HG03520 (cell line): ENCODE measurements at regions not wholly inside any gene's neighbourhood (a gene's known extent, or its start where the extent isn't known, plus 50 kb on each side); places are given as distances from the start of the nearest gene placed in this dataset.
"Not testable (repeated sequence)": the region's sequence is repeated elsewhere in the genome, so short reads cannot be mapped to it uniquely, and the experiment has no call there.

Source experiments
- ATAC-seq: cut with Tn5 transposase; IDR thresholded peaks from one replicate; pipeline ENCODE4 v1.9.1; 2021; ENCODE audit warnings: mild to moderate bottlenecking, moderate library complexity; ENCODE audit not compliant: unreplicated experiment

DNA sequence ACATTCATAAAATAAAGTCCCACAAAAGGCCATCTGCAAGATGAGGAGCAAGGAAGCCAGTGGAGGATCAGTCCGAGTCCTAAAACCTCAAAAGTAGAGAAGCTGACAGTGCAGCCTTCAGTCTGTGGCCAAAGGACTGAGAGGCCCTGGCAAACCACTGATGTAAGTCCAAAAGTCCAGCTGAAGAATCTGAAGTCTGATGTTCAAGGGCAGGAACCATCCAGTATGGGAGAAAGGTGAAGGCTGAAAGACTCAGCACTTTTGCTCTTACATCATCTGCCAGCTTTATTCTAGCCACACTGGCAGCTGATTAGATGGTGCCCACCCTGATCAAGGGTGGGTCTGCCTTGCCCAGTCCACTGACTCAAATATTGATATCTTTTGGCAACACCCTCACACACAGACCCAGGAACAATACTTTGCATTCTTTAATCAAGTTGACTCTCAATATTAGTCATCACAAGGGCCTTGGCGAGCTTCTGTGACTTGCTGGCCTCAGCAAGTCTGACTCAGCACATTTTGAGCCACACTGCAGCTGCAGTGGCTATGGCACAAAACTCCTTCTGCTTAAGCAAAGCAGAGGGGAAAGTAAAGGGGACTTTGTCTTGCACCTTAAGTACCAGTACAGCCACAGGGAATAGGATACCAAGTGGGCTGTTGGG is 1370.3 kb upstream of the CITED2 start:
- ATAC-seq = peak; percentile 76

DNA sequence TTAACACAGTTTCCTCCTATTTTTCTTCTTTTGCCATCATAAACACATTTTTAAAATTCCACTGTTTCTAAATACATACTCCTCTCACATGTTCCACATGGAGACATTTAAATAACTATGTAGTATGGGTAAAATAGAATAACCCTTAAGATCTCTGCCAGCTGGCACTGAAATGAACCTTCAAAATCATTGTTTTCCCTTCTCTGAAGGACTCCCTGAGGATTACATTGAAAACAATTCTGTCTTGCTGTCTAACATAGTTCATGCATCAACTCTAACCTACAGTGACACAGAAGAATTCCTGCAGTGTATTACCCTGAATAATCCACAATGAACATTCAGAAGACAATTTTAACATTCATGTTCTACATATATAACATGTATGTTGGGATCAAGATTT is 1361.8 kb upstream of the CITED2 start:
- no peak for ATAC-seq

GRCh38 chr6:140732991-140733390 is 1358.5 kb upstream of the CITED2 start:
- ATAC-seq = no peak

GRCh38 chr6:140732155-140732554 is 1357.7 kb upstream of the CITED2 start:
- no peak for ATAC-seq

DNA sequence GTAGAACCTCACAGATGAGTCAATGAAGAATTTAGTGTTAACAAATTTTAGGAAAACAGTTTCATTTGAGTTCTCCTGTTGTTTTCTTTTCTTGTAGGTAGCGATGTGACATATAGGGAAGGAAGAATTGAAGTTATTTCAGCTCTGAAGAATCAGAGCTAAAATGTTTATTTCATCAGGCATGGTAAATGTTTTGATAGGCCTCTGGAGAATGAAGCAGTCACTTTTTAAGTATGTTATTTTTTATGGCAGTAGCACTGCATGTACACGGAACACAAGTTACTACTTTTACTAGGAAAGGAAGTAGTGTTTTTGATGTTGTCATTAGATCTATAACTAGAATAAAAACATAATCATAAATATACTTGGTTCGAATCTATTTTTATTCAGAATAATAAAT is 1357.3 kb upstream of the CITED2 start:
- ATAC-seq = no peak

GRCh38 chr6:140729521-140729920 is 1355.1 kb upstream of the CITED2 start:
- ATAC-seq = no peak

- no peak for ATAC-seq
These were observed 1343.6 kb upstream of the CITED2 start for GRCh38 chr6:140718021-140718420.

DNA sequence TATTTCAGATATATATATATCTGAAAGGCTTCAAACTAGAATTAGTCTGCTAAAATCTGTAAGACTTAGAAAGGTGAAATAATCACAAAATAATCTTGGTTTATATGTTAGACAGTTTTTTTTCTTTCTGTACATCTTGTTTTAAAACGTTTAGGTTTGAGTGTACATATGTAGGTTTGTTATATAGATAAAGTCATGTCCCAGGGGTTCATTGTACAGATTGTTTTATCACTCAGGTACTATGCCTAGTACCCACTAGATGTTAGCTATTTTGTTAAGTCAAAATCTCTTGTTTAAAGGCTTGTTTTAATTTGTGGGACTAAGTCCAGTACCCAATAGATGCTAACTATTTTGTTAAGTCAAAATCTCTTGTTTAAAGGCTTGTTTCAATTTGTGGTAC is 1339.0 kb upstream of the CITED2 start:
- ATAC-seq = no peak

DNA sequence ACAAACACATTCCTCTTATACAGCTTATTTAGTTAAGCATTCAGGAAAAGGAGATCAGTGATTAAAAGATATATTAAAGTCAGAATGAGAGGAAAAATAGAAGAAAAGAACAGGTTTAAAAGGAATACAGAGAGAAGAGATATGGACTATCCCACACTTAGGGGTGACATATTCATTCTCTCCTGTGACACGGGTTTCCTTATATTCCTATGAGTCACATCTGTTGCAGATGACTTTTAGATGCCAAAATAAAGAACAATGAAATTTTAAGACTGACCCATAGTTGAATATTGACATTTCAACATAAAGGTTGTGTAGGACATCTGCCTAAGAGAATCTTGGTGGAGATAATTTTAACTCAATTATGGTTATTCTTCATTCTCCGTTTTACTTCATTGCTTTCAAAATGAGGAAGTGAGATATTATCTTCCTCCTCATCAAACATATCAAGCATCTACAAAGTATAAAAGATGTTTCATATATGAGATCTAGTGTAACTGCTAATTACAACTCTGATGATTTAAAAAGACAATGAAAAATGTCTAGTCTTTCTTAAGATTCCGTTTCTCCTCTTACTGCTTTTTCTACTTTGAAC is 1336.7 kb upstream of the CITED2 start:
- ATAC-seq = peak; percentile 77

GRCh38 chr6:140708441-140708840 is 1334.0 kb upstream of the CITED2 start:
- no peak for ATAC-seq

DNA sequence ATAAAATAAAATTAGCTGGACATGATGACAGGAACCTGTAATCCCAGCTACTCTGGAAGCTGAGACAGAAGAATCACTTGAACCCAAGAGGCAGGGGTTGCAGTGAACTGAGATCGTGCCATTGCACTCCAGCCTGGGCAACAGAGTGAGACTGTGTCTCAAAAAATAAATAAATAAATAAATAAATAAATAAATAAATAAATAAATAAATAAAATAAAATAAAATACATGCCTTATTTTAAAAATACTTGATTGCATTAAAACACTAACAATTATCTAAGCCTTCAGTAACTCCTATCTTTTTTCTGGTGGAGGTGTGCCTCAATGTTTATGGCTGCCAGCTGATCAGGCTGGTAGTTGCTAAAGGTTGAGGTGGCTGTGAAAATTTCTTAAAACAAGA is 1329.6 kb upstream of the CITED2 start:
- ATAC-seq = not testable (repeated sequence)

GRCh38 chr6:140697585-140697984 is 1323.1 kb upstream of the CITED2 start:
- ATAC-seq = no peak

- no peak for ATAC-seq
These were observed 1310.5 kb upstream of the CITED2 start for GRCh38 chr6:140684776-140685550.

GRCh38 chr6:140677781-140678528 is 1303.5 kb upstream of the CITED2 start:
- no peak for ATAC-seq

DNA sequence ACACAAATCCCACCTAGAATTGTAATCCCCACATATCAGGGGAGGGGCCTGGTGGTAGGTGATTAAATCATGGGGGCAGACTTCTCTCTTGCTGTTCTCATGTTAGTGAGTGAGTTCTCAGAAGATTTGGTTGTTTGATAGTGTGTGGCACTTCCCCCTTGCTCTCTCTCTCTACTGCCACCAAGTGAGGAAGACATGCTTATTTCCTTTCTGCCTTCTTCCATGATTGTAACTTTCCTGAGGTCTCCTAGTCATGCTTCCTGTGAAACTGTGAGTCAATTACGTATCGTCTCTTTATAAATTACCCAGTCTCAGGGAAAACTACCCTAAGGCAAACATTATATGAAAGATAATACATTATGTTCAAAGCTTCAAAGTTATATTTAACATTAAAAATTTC is 1297.5 kb upstream of the CITED2 start:
- no peak for ATAC-seq

DNA sequence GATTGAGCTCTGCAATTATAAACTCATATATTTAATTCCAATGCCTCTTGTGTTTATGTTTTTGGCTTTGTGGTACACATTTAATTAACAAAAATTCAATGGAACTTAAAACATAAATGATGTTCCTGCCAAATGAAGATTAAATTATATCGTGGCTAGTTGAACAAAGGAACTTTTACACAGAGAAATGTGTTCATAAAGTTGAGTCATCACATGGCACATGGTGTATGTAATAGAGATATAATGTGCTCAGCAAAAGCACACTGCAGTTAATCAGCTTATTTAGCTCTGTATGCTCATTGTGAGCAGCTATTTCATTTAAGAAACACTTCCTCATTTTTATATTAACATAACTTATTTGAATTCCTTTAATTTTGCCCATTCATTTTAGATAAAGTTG is 1295.6 kb upstream of the CITED2 start:
- ATAC-seq = no peak

DNA sequence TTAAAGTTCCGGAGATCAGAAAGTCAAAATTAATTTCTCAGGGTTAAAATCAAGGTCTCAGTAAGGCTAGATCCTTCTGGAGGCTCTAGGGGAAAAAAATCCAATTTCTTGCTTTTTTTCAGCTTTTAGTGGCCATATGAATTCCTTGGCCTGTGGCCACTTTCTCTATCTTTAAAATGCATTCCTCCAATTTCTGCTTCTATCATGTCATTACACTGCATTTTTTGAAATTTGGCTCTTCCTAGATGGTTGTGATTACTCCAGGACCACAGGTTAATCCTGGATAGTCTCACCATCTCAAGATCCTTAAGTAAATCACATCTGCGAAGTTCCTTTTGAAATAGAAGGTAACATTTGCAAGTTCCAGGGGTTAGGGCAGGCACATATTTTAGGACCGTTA is 1294.9 kb upstream of the CITED2 start:
- no peak for ATAC-seq

GRCh38 chr6:140663772-140664171 is 1289.3 kb upstream of the CITED2 start:
- ATAC-seq = no peak

DNA sequence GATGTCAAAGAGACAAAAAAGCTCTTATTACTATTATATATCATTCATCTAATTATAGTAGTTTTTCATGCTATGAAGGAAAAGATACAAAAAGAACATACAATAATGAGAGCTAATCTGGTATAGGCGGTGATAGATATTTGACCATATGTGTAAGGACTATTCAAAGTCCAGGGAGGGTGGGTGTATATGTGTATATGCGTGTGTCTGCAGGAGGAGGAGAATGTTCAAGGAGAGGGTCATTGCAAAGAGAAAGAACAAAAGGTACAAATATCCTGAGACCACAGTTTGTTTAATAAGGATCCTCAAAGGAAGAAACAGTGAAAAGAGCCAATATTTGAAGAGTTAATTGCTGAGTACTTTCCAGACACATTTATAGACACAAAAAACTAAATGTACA is 1288.6 kb upstream of the CITED2 start:
- ATAC-seq = no peak

DNA sequence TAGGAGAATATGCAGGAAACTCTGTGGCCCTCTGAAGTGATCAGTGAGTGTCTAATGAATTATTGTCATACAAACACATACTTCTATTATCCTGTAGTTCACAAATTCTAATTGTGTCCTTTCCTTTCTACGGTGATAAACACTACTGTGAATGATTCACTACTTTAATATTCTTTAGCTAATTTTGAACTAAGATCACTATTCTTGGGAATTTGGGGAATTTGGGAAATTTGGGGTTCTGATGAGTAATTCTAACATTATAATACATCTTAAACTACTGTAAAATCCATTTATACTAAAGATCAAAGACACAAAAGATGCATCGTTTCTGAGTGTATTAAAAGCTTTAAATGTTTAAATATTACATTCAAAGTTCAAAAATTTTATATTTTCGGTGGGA is 1287.2 kb upstream of the CITED2 start:
- ATAC-seq = no peak

DNA sequence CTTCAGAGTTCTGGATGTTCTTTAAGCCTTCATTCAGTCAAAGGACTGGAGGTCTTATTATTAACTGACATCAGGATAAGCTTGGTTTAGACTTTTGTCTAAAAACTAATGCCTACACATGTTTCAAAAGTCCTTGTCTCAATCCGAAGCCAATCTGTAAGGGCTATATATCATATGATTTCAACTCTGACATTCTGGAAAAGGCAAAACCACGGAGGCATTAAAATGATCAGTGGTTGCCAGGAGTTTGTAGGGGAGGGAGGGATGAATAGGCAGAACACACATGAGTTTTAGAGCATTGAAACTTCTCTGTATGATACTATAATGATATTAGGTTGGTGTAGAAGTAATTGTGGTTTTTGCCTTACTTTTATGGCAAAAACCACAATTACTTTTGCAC is 1285.8 kb upstream of the CITED2 start:
- no peak for ATAC-seq

GRCh38 chr6:140653972-140654371 is 1279.5 kb upstream of the CITED2 start:
- ATAC-seq = no peak
